Stomach (tissue), 4 donors: ENCODE measurements at regions not wholly inside any gene's neighbourhood (a gene's known extent, or its start where the extent isn't known, plus 50 kb on each side); places are given as distances from the start of the nearest gene placed in this dataset.

Source experiments
- CTCF ChIP-seq, 7 experiments: fragments of 450-650 bp in 4 of 7; fragments of 200-600 bp in 3 of 7; sonication (generic) in 3 of 7; IDR thresholded peaks; one replicate each; pipeline ENCODE4 v1.5.1; 2016 to 2019; ENCODE audit warnings: antibody characterized with exemption in 7 of 7, control low read depth in 2 of 7, mild to moderate bottlenecking in 1 of 7
- EP300 ChIP-seq: sonication (generic); formaldehyde crosslinking; IDR thresholded peaks from one replicate; pipeline ENCODE4 v1.6.1; 2017; ENCODE audit warnings: antibody characterized with exemption
- POLR2AphosphoS5 ChIP-seq, 3 donors: sonication (generic); formaldehyde crosslinking; IDR thresholded peaks; one replicate each; pipeline ENCODE4 v1.6.1; 2016; ENCODE audit warnings: antibody characterized with exemption in 3 of 3

GRCh38 chr18:67568166-67568565 lies 51.6 kb upstream of the DSEL start:
- TF ChIP-seq CTCF (IDR thresholded peaks at IDR 0.05) (no peak), EP300 (no peak), POLR2AphosphoS5 (IDR thresholded peaks at IDR 0.05) (no peak)
